ENCODE measurements at regions not wholly inside any gene's neighbourhood (a gene's known extent, or its start where the extent isn't known, plus 50 kb on each side); places are given as distances from the start of the nearest gene placed in this dataset.

DNA sequence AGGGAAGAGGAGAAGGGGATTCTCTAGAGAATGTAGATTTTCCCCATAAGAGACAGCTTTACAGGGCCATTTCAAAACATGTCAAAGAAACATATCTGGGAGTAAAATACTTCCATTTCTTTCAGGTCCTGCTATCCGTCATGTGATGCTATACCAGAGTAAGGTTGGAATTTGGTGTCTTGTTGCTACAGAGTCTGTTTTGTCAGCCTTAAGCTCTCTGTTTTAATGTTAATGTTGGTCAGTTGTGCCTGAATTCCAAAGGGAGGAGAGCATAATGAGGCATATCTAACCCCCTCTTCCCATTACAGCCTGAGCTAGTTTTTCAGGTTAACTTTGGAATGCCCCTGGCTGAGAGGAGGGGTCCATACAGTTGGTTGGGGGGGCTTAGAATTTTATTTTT, 94.7 kb upstream of the CCDC71L start:
- TF ChIP-seq, protein P1, sequence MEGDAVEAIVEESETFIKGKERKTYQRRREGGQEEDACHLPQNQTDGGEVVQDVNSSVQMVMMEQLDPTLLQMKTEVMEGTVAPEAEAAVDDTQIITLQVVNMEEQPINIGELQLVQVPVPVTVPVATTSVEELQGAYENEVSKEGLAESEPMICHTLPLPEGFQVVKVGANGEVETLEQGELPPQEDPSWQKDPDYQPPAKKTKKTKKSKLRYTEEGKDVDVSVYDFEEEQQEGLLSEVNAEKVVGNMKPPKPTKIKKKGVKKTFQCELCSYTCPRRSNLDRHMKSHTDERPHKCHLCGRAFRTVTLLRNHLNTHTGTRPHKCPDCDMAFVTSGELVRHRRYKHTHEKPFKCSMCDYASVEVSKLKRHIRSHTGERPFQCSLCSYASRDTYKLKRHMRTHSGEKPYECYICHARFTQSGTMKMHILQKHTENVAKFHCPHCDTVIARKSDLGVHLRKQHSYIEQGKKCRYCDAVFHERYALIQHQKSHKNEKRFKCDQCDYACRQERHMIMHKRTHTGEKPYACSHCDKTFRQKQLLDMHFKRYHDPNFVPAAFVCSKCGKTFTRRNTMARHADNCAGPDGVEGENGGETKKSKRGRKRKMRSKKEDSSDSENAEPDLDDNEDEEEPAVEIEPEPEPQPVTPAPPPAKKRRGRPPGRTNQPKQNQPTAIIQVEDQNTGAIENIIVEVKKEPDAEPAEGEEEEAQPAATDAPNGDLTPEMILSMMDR (IDR thresholded peaks at IDR 0.05): no peak
- TF ChIP-seq POLR2A (IDR thresholded peaks at IDR 0.05) (no peak), EP300 (IDR thresholded peaks at IDR 0.05) (no peak)

All from upper lobe of left lung (tissue), 4 donors.